NCI-H345 treated with DMSO at 0.1 percent for 48 hours (cell line): ENCODE measurements at regions not wholly inside any gene's neighbourhood (a gene's known extent, or its start where the extent isn't known, plus 50 kb on each side); places are given as distances from the start of the nearest gene placed in this dataset.

Experiments used
- DNase-seq: peaks from one replicate; lab custom pipeline; 2025; ENCODE audit not compliant: unreplicated experiment; lab: John Stamatoyannopoulos, UW

GRCh38 chr4:147052361-147052760, 106.7 kb upstream of the TTC29 start:
- DNase-seq: no peak

GRCh38 chr4:147054228-147054872, 108.7 kb upstream of the TTC29 start:
- DNase-seq: no peak

- no peak for DNase-seq
Measured at GRCh38 chr4:147056940-147057610, 111.4 kb upstream of the TTC29 start.

- no peak for DNase-seq
Measured at GRCh38 chr4:147057611-147058190, 112.0 kb upstream of the TTC29 start.

GRCh38 chr4:147059064-147059731, 113.5 kb upstream of the TTC29 start:
- DNase-seq: no peak

- no peak for DNase-seq
Measured at GRCh38 chr4:147060151-147060931, 114.7 kb upstream of the TTC29 start.

- DNase-seq: no peak
Measured at GRCh38 chr4:147064856-147065255, 119.2 kb upstream of the TTC29 start.

GRCh38 chr4:147068564-147068963, 122.9 kb upstream of the TTC29 start:
- no peak for DNase-seq

GRCh38 chr4:147071209-147071740, 125.6 kb upstream of the TTC29 start:
- DNase-seq: no peak

GRCh38 chr4:147076179-147076578, 130.5 kb upstream of the TTC29 start:
- DNase-seq: no peak

GRCh38 chr4:147076728-147077127, 131.1 kb upstream of the TTC29 start:
- no peak for DNase-seq

- DNase-seq: no peak
Measured at GRCh38 chr4:147078362-147078761, 132.7 kb upstream of the TTC29 start.

- no peak for DNase-seq
Measured at GRCh38 chr4:147078875-147079658, 133.4 kb upstream of the TTC29 start.

- no peak for DNase-seq
Measured at GRCh38 chr4:147084861-147085260, 139.2 kb upstream of the TTC29 start.

GRCh38 chr4:147085781-147086180, 140.1 kb upstream of the TTC29 start:
- DNase-seq: no peak

GRCh38 chr4:147088146-147088545, 142.5 kb upstream of the TTC29 start:
- DNase-seq: no peak

GRCh38 chr4:147090486-147090885, 144.8 kb upstream of the TTC29 start:
- no peak for DNase-seq

- no peak for DNase-seq
Measured at GRCh38 chr4:147093206-147093605, 147.5 kb upstream of the TTC29 start.

- no peak for DNase-seq
Measured at GRCh38 chr4:147094238-147094637, 148.6 kb upstream of the TTC29 start.
